Bronchial epithelial cell (primary cell): ENCODE measurements at regions not wholly inside any gene's neighbourhood (a gene's known extent, or its start where the extent isn't known, plus 50 kb on each side); places are given as distances from the start of the nearest gene placed in this dataset.
A peak's percentile ranks its signal among the peaks of the same experiment; 100 is the strongest.
"Not testable (repeated sequence)": the region's sequence is repeated elsewhere in the genome, so short reads cannot be mapped to it uniquely, and the experiment has no call there.

Experiments used
- DNase-seq: peaks from one replicate; pipeline ENCODE4 v3.0.0-alpha.2; 2010; ENCODE audit warnings: low read depth
- FAIRE-seq: peaks from 2 replicates; lab custom pipeline; 2011; peaks lifted over from hg19 to GRCh38; lab: Jason Lieb, UNC
- H3K27me3 ChIP-seq: 2 replicates; pipeline ENCODE4 v1.5.1; 2011; ENCODE audit warnings: low read length; ENCODE audit not compliant: control insufficient read depth, insufficient read depth
- H3K36me3 ChIP-seq: 2 replicates; pipeline ENCODE4 v1.5.1; 2011; ENCODE audit warnings: low read length; ENCODE audit not compliant: control insufficient read depth, insufficient read depth
- H3K4me3 ChIP-seq: 2 replicates; pipeline ENCODE4 v1.5.1; 2011; ENCODE audit warnings: mild to moderate bottlenecking, low read depth, low read length, control low read depth
- CTCF ChIP-seq: IDR thresholded peaks from 2 replicates; pipeline ENCODE4 v1.5.1; 2011; ENCODE audit warnings: mild to moderate bottlenecking, moderate library complexity, low read length, control low read depth, inconsistent platforms; ENCODE audit not compliant: insufficient read depth, severe bottlenecking

- DNase-seq (no peak), FAIRE-seq (no peak)
- Histone ChIP-seq H3K27me3 (no peaks in the 10 kb centered on the region), H3K4me3 (no peak overlapping the region), H3K36me3 (no peaks in the 10 kb centered on the region)
- TF ChIP-seq CTCF = no peak
Observed at GRCh38 chr2:65607662-65608305, 175.4 kb upstream of the SPRED2 start.

- FAIRE-seq (no peak), DNase-seq (no peak)
- no peak for TF ChIP-seq CTCF
- H3K36me3 ChIP-seq = no peaks in the 10 kb centered on the region
- H3K27me3 ChIP-seq = no peaks in the 10 kb centered on the region
- H3K4me3 ChIP-seq = no peak overlapping the region
Observed at GRCh38 chr2:65605743-65606058, 173.3 kb upstream of the SPRED2 start.

- FAIRE-seq (no peak), DNase-seq (no peak)
- H3K27me3 ChIP-seq = no peaks in the 10 kb centered on the region
- TF ChIP-seq CTCF = no peak
- no peaks in the 10 kb centered on the region for H3K36me3 ChIP-seq
- no peak overlapping the region for H3K4me3 ChIP-seq
Observed at GRCh38 chr2:65605058-65605742, 172.8 kb upstream of the SPRED2 start.

GRCh38 chr2:65604246-65604645 lies 171.8 kb upstream of the SPRED2 start:
- Histone ChIP-seq H3K36me3 (no peaks in the 10 kb centered on the region), H3K27me3 (no peaks in the 10 kb centered on the region), H3K4me3 (no peak overlapping the region)
- peak; percentile 43 for DNase-seq
- no peak for FAIRE-seq
- no peak for TF ChIP-seq CTCF

- H3K4me3 ChIP-seq = no peak overlapping the region
- no peaks in the 10 kb centered on the region for H3K27me3 ChIP-seq
- FAIRE-seq (no peak), DNase-seq (no peak)
- no peaks in the 10 kb centered on the region for H3K36me3 ChIP-seq
- no peak for TF ChIP-seq CTCF
Observed at GRCh38 chr2:65602603-65603235, 170.3 kb upstream of the SPRED2 start.

GRCh38 chr2:65600871-65601270 lies 168.5 kb upstream of the SPRED2 start:
- not testable (repeated sequence) for H3K27me3 ChIP-seq, H3K36me3 ChIP-seq, FAIRE-seq, H3K4me3 ChIP-seq, DNase-seq

GRCh38 chr2:65600351-65600750 lies 168.0 kb upstream of the SPRED2 start:
- H3K36me3 ChIP-seq, H3K4me3 ChIP-seq, FAIRE-seq, DNase-seq, H3K27me3 ChIP-seq: not testable (repeated sequence)
